ENCODE measurements at regions not wholly inside any gene's neighbourhood (a gene's known extent, or its start where the extent isn't known, plus 50 kb on each side); places are given as distances from the start of the nearest gene placed in this dataset.
"Not testable (repeated sequence)": the region's sequence is repeated elsewhere in the genome, so short reads cannot be mapped to it uniquely, and the experiment has no call there.

- DNase-seq (ENCODE audit: low read depth): not testable (repeated sequence)
Measured at GRCh38 chr1:196366-196765, 255.1 kb downstream of the OR4F29 start.

- DNase-seq (ENCODE audit: low read depth): not testable (repeated sequence)
Measured at GRCh38 chr1:191296-192049, 260.0 kb downstream of the OR4F29 start.

GRCh38 chr1:190678-191077 lies 260.8 kb downstream of the OR4F29 start:
- DNase-seq (ENCODE audit: low read depth): not testable (repeated sequence)

GRCh38 chr1:189915-190314 lies 261.6 kb downstream of the OR4F29 start:
- DNase-seq (ENCODE audit: low read depth): not testable (repeated sequence)

- not testable (repeated sequence) for DNase-seq (ENCODE audit: low read depth)
Measured at GRCh38 chr1:189270-189669, 262.2 kb downstream of the OR4F29 start.

- DNase-seq (ENCODE audit: low read depth): not testable (repeated sequence)
Measured at GRCh38 chr1:187298-187697, 264.2 kb downstream of the OR4F29 start.

GRCh38 chr1:186691-187131 lies 264.8 kb downstream of the OR4F29 start:
- not testable (repeated sequence) for DNase-seq (ENCODE audit: low read depth)

GRCh38 chr1:186223-186622 lies 265.3 kb downstream of the OR4F29 start:
- not testable (repeated sequence) for DNase-seq (ENCODE audit: low read depth)

- DNase-seq (ENCODE audit: low read depth): not testable (repeated sequence)
Measured at GRCh38 chr1:185526-185925, 266.0 kb downstream of the OR4F29 start.

- not testable (repeated sequence) for DNase-seq (ENCODE audit: low read depth)
Measured at GRCh38 chr1:184336-184686, 267.2 kb downstream of the OR4F29 start.

GRCh38 chr1:183620-184335 lies 267.7 kb downstream of the OR4F29 start:
- DNase-seq (ENCODE audit: low read depth): not testable (repeated sequence)

- not testable (repeated sequence) for DNase-seq (ENCODE audit: low read depth)
Measured at GRCh38 chr1:183081-183480, 268.4 kb downstream of the OR4F29 start.

- not testable (repeated sequence) for DNase-seq (ENCODE audit: low read depth)
Measured at GRCh38 chr1:182631-183030, 268.8 kb downstream of the OR4F29 start.

- peak; percentile 34 for DNase-seq (ENCODE audit: low read depth)
Measured at GRCh38 chr1:181247-182216, 269.9 kb downstream of the OR4F29 start.

- not testable (repeated sequence) for DNase-seq (ENCODE audit: low read depth)
Measured at GRCh38 chr1:180749-181205, 270.7 kb downstream of the OR4F29 start.

GRCh38 chr1:138842-139241 lies 312.6 kb downstream of the OR4F29 start:
- DNase-seq (ENCODE audit: low read depth): not testable (repeated sequence)

GRCh38 chr1:137664-138063 lies 313.8 kb downstream of the OR4F29 start:
- not testable (repeated sequence) for DNase-seq (ENCODE audit: low read depth)

- DNase-seq (ENCODE audit: low read depth): not testable (repeated sequence)
Measured at GRCh38 chr1:136344-136932, 315.0 kb downstream of the OR4F29 start.

- not testable (repeated sequence) for DNase-seq (ENCODE audit: low read depth)
Measured at GRCh38 chr1:134936-135335, 316.5 kb downstream of the OR4F29 start.

GRCh38 chr1:118440-118839 lies 333.0 kb downstream of the OR4F29 start:
- not testable (repeated sequence) for DNase-seq (ENCODE audit: low read depth)

GRCh38 chr1:115534-115933 lies 335.9 kb downstream of the OR4F29 start:
- not testable (repeated sequence) for DNase-seq (ENCODE audit: low read depth)

All from myocyte (in vitro differentiated cells).